Left lobe of liver (tissue), 2 donors: ENCODE measurements at regions not wholly inside any gene's neighbourhood (a gene's known extent, or its start where the extent isn't known, plus 50 kb on each side); places are given as distances from the start of the nearest gene placed in this dataset.

Experiments
- ATAC-seq: fragments of 200-7000 bp; cut with Tn5 transposase; one replicate; pipeline ENCODE4 v1.9.1; 2020; ENCODE audit warnings: mild to moderate bottlenecking, moderate library complexity
- DNase-seq: peaks from one replicate; pipeline ENCODE4 v3.0.0-alpha.2; 2020; ENCODE audit warnings: low spot score
- donor health status: DM: no; HTN: no; CAD: no; lungs with moderate emphysema.
- donor health status: DM: no; HTN: yes; CAD: no.

DNA sequence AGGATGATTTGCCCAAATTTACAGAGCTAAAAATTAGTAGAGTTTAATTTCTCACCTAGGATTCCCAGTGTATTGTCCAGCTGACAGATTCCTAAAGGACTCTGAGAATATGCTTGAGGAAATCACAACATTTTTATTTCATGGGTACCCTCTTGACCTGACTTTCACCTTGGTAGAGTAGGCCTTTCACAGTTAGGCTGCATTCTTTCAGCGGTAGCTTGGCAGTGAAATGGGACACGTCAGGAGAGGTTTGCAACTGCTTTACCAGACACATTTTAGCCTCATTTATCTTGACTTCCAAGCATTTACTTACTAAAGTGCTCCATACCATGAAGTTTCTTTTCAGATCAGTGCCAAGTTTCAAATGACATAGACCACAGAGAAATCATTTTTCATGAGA is 937.9 kb upstream of the LRRTM1 start:
- DNase-seq: no peak
- no peak for ATAC-seq

DNA sequence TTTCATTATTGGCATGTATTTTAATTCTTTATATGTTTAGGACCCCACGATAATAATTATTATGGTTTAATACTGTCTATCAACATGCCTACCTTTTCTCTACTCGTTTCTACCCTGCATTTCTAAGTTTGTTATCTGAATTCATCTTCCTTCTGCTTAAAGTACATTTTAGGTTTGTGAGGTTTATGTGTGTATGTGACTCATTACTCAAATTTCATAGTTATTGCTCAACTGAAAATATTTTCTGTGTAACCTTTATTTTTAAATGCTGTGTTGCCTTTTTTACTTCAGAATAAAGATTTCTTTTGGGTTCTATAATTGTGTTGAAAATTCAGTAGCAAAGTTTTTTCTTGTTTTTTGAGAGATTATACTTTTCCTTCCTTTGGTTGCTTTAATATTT is 933.9 kb upstream of the LRRTM1 start:
- no peak for DNase-seq
- ATAC-seq: no peak

- ATAC-seq (no peak), DNase-seq (no peak)
Observed at GRCh38 chr2:81235601-81236000, 931.0 kb upstream of the LRRTM1 start.

- no peak for DNase-seq
- no peak for ATAC-seq
Observed at GRCh38 chr2:81234711-81235110, 930.2 kb upstream of the LRRTM1 start.

GRCh38 chr2:81225756-81226155 is 921.2 kb upstream of the LRRTM1 start:
- ATAC-seq: no peak
- DNase-seq: no peak

DNA sequence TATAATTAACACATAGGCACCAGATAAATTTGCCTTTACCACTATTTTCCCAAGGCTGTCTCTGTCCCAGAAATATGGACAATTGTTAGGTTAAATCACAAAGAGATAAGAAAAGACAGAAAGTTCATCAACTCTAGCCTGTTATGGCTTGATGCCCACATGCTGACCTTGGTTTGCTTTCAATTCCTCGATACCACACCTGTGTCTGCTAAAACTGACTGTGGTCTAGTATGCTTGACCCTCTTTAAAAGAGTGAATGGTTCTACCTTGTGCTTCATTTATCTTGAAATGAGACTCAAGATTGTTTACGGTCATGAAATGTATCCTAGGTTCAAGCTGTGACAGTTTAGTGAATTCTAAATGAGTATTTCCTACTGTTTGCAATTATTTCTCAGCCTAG is 909.0 kb upstream of the LRRTM1 start:
- ATAC-seq: no peak
- no peak for DNase-seq

GRCh38 chr2:81206216-81206615 is 901.7 kb upstream of the LRRTM1 start:
- ATAC-seq (no peak), DNase-seq (no peak)

DNA sequence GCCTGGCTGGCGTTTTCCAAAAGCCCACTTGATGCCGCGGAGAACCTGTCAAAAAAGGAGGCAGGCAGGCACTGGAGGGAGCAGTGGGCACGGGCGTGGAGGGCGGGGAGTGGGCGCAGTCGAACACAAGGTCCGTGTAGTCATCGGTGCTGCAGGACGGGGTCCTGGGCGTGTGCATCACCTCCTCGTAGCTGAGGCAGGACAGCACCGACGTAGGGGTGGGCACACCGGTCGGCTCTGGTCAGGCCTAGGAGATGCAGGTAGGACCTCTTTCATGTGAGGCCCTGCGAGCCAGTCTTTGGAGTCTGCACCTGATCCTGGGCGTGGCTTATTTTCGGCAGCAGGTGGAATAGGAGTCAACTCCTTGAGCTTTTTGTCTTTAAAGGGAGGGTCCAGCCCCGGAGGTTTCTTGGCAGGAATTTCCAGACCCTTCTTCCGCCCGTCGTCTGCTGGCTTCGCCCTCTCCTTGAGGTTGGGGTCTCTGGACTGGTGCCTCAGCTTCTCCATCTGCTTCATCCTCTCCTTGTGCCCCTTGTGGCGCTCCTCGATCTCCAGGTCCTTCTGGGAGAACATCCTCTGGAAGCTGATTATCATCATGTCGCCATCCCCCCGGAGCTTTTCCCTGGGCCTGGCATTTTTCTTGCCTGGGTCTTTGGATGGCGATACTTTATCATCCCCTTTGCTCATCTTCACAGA is 892.5 kb upstream of the LRRTM1 start:
- ATAC-seq: no peak
- DNase-seq: peak; percentile 35

DNA sequence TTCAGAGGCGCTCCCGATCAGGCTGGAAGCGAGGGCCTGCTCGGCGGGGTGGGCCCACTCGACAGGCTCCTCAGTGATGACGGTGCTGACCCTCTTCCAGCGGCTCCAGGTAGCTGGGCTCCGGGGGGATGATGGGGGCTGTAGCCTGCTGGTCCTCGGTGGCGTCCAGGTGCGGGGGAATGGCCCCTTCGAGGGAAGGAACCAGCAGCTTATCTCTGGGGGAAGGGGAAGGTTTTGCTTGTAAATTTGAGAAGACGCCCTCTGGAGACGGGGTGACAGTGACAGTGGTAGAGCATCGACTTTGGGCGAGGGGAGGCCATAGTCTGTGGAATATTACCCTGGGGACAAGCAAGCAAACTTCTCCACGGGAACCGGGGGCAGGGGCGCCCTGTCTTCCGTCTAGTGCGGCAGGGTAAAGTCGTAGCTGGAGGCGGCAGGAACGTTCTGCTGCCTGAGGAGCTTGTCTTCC is 891.9 kb upstream of the LRRTM1 start:
- DNase-seq: peak; percentile 22
- ATAC-seq: no peak

- DNase-seq: peak; percentile 34
- ATAC-seq: no peak
Observed at GRCh38 chr2:81195774-81196382, 891.3 kb upstream of the LRRTM1 start.

DNA sequence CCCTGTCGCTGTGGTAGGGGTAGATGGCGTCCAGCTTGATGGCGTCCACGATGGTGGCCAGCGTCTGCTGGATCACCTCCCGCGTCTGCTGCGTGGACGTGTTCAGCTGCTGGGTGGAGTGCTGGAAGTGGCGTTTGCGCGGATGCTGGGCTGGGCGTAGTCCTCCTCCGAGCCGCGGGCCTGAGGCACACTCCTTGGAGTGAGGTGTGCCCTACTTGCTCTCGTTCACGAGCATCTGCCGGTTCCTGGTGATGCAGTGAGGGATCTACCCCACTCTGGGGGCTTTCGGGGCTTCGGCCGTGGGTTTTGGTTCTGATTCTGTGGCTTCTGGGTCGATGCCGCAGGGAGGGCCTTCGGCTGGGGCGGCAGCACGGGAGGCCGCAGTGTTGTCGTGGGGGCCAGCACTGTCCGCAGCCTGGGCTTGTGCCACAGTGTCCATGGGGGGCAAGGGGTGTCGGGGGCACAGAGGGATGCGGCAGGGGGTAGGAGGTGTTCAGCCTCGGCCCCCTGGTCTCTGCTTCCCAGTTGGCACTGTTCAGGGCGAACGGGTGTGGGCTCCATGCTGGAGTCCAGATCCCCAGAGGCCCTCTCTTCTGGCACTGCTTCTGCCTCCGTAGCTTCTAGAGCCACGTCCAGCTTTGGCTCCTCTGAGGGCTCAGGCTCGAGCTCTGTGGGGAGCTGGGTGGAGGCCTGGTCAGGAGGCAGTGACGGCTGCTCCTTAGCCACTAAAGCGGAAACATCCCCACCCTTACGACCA is 890.6 kb upstream of the LRRTM1 start:
- ATAC-seq (no peak), DNase-seq (peak; percentile 24)

DNA sequence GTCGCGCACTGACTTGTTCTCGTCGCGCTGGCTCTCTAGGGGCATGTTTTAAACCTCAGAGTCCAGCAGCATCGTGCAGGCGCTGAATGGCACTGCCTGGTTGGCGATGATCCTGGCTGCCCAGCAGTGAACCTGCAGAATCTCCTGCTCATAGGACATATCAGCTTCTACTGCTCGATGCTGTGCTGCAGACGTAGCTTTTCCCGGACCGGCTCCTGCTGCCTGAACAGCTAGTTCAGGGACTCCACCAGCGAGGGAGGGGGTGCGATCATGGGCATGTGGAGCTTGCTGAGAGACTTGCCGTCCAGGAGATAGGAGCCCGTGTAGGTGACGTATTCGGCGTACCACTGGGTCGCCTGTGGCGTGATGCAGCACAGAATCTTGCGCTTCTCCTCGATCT is 890.0 kb upstream of the LRRTM1 start:
- DNase-seq (no peak), ATAC-seq (no peak)

- DNase-seq (no peak), ATAC-seq (no peak)
Observed at GRCh38 chr2:81194176-81194575, 889.6 kb upstream of the LRRTM1 start.

GRCh38 chr2:81181845-81182244 is 877.3 kb upstream of the LRRTM1 start:
- DNase-seq (no peak), ATAC-seq (no peak)

- ATAC-seq: no peak
- no peak for DNase-seq
Observed at GRCh38 chr2:81171447-81171846, 866.9 kb upstream of the LRRTM1 start.

- no peak for ATAC-seq
- DNase-seq: no peak
Observed at GRCh38 chr2:81163583-81163982, 859.0 kb upstream of the LRRTM1 start.

- ATAC-seq: no peak
- DNase-seq: no peak
Observed at GRCh38 chr2:81158505-81158904, 854.0 kb upstream of the LRRTM1 start.

- no peak for ATAC-seq
- no peak for DNase-seq
Observed at GRCh38 chr2:81148323-81148722, 843.8 kb upstream of the LRRTM1 start.

- DNase-seq (no peak), ATAC-seq (no peak)
Observed at GRCh38 chr2:81136296-81136695, 831.7 kb upstream of the LRRTM1 start.

DNA sequence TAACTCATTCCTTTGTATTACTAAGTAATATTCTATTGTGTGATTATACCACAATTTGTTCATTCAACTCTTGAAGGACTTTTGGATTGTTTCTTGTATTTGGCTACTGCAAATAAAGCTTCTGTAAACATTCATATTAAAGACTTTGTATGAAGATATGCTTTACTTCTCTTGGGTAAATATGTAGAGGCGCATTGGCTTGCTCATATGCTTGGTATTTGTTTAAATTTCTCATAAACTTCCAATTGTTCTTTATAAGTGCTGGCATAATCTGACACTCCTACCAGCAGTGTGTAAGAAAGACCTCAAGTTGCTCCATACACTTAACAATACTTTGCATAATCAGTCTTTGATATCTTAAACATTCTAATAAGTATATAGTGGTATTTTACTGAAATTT is 792.8 kb upstream of the LRRTM1 start:
- ATAC-seq (no peak), DNase-seq (no peak)

DNA sequence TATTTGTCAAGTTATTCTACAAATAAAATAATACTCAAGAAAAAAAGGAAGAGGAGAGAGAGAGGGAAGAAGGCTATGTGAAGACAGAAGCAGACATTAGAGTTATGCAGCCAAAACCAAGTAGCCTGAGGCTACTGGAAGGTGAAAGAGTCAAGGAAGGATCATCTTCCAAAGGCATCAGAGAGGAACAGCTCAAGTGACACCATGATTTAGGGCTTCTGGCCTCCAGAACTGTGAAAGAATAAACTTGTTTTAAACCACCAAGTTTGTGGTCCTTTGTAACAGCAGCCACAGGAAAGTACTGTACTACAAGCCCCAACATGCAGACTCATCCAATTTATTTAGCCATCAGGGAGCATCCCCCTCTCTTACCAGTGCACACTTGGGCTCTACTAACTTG is 788.5 kb upstream of the LRRTM1 start:
- ATAC-seq: no peak
- no peak for DNase-seq

DNA sequence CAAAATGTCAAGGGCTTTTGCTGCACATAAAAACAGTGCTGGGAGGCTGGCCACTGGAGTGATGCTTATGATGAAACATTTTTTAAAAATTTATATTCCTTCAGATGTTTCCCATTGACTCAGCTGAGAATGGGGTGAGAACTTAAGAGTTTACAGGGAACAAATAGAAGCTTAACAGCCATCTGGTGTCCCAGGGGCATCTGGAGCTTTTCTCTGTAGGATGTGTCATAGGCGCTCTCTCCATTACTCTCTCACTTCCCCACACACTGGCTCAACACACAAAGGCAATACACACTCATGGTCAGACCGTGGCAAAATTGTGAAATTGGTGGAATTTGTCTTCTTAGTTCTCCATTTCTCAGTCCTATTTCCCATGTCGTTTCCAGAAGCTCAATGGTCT is 783.1 kb upstream of the LRRTM1 start:
- ATAC-seq: no peak
- DNase-seq: no peak
